ENCODE measurements at regions not wholly inside any gene's neighbourhood (a gene's known extent, or its start where the extent isn't known, plus 50 kb on each side); places are given as distances from the start of the nearest gene placed in this dataset.
"Not testable (repeated sequence)": the region's sequence is repeated elsewhere in the genome, so short reads cannot be mapped to it uniquely, and the experiment has no call there.

DNA sequence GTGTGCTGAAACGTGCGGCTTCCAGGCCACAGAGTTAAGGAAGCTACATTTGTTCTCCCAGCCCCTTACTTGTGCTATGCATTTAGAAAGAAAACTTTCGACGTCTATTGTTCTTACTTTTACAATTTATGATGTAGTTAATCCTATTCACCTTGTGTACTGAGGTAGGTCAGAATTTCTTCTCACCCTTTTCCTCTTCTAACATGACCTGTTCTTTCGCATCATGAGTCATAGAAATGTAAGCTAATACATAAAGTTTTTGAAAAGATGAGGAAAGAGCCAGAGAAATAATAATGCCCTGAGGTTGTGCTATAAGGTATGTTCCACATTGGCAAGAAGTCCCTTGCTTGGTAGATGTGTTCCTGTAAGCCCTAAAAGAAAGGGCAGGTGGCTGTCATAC is 298.3 kb downstream of the TRIML1 start:
- no peak for DNase-seq

DNA sequence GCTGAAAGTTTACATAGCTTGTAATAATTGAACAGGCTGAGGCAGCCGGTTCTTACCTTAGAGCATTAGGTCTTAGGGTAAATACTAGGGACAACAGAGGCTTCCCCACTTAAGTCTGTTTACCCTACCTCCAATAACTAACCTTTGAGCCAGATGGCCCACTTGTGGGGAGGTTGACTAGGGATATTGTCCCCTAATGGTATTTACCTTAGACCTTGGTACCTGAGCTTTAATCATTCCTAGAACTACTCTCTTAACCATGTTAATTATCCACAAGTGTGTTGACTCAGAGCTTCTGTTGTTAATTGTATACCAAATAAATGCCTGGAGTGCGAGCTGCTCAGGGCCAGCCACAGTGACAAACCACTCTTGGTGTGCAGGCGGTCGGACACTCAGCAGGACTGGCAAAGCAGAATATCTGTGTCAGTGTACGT is 299.2 kb downstream of the TRIML1 start:
- DNase-seq, result not testable (repeated sequence)

DNA sequence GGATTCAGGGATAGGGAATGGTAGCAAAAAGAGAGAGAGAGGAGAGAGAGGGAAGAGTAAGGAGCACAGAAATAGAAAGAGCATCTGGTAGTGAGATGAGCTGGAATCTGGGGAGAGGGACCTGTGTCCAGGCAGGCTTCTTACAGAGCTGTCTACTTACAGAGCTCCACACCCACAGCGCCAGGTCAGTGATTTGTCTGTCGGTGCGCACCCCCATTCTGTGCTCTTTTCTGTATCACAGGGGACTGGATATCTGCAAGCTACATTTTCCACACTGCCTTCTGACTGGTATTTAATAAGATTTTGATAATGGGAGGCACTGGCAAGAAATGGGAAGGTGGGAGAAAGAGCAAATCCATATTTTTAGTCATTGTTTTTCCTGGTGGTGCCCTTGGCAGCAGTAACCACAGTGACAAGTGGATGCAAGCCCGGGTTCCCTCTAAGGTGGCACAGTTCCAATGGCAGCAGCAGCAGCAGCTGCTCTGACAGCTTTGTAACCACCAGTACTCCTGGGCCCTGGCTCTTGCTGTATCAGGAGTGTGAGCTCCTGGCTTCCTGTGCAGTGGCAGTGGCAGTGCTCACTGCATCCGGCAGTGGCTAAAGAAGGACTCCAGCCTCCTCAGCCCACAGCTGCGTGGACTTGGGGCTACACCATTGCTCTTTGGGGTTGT is 300.5 kb downstream of the TRIML1 start:
- DNase-seq, result no peak

DNA sequence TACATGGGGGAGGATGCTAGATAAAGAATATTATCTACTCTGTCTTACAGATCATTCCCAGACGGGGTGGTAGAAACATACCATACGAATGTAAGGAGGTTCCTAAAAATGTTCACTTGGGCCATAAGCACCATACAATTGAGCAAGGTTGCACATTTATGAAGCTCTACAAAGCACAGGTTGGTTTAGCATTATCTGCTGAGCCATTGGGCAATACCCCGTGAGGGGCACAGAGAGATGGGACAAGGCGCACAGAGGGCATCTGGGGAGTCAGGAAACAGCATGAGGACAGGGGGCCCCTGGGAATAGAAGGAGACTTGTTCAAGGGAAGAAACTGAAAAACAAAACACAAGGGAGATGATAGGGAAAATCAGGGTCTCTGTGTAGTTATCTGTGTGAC is 305.3 kb downstream of the TRIML1 start:
- no peak for DNase-seq

DNA sequence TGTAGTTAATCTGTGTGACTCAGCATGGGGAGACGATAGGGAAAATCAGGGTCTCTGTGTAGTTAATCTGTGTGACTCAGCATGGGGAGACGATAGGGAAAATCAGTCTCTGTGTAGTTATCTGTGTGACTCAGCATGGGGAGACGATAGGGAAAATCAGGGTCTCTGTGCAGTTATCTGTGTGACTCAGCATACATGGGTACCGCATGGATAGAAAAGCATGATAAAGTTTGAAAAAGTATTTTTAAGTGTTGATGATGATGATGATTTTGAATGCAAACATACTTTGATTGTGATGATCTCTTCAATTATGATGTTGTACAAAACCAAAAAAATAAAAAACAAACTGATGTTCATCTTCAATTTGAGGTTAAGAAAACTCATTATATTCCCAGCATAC is 309.8 kb downstream of the TRIML1 start:
- DNase-seq, result peak; percentile 45

DNA sequence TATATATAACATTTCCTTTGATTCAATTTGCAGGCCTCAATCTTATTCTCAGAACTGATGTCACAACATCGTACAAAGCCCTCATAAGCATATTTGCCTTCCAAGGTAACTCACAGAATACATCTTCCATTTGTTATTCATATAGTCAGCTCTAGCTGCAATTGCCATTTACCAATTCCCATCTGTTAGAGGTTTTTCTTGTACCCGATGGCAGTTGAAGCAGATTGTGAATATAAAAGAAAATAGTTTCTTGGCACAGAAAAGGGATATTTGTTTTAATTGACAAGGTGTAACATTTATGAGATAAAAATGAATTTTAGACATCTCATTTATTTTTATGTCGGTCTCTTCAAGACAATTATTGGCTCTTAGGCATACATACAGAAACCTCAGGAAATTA is 311.3 kb downstream of the TRIML1 start:
- DNase-seq, result no peak

DNA sequence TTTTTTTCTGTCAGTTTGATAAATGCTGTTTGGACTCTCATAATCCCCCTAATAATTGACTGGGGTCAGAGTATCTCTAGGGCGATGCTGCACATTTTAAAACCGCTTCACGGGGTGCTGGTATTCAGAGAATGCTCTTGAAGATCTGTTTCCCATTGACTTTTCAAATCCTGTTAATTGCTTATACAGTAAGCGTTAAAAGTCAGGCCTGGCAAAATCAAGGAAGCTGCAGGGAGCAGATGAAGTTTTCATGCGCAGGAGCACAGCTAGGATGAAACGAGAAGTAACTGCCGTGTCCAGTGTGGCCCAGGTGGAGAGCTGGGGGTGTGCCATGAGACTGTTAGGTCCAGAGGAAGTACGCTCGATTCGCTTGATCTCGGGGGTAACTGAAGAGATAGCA is 312.9 kb downstream of the TRIML1 start:
- no peak for DNase-seq

DNA sequence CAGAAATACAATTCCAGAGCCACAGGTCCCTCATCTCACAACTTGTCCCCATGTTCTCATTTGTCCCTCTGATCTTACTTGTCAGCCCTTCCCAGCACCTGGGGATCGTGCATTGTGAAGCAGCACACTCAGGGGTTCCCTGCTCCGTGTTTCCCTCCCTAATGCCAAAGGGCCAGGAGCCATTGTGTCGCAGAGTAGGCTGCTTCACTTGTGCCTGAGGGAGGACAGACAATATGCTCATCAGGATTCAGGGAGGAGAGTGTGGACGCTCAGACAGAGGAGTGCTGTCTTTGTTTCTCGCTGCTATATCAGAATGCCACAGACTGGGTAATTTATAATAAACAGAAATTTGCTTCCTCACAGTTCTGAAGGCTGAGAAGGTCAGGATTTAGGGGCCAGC is 315.3 kb downstream of the TRIML1 start:
- no peak for DNase-seq

DNA sequence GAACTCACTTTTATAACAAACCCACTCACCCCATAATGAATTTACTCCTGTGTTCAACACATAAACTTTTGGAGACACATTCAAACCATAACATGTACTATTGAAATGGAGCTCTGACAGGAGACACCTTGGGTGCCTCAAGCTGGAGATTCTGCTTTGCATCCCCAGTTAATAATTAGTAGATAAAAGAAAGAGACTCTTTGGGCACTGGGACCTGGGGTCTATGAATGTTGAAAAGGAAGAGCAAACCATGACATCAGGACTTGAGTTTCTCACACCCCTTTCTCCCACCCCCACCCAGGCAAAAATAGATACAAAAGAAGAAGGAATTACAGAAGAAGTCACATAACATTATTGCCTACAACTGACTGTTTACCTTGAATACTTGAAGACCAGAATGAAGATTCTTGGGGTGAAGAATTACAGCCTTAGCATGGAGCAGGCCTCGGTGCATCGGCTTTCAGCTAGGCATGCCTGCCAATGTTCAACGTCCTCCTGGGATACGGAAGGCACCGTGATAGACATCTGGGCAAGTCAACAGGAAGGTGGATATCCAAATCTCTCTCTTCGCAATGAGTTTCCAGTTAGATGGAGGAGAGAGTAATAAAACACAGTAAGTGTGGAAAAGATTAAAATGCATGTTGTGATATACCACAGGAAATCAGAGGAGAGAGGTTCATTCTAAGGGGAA is 316.0 kb downstream of the TRIML1 start:
- no peak for DNase-seq

DNA sequence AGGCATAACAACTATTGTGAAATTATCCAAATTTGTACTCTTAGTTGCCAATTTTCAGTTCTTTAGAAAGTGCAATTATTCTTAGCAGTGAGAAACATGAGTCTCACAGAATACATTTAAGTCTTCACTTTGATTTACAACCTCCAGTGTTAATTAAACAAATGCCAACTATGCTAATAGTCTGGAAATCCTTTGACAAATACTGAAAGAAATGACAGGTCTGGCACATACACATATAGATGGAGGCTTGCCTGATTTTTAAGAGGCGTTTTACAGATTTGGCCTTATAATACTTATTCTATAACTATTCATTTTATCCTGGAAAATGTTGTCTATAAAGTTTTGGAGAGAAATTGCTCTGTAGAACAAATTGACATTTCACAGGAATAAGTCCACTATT is 320.1 kb downstream of the TRIML1 start:
- DNase-seq, result no peak

DNA sequence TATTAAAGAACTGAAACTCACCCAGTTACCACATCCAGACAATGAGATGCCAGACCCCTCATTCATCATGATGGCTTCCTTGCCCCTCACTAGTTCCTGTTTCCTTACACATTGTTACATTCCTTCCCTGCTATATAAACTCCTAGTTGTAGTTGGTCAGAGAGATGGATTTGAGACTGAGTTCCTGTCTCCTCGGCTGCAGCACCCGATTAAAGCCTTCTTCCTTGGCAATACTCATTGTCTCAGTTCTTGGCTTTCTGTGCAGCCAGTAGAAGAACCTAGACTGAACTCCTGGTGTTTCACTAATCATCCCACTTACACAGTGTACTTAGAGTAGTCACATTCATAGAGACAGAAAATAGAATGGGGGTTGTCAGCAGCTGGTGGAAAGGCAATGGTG is 324.7 kb downstream of the TRIML1 start:
- no peak for DNase-seq

DNA sequence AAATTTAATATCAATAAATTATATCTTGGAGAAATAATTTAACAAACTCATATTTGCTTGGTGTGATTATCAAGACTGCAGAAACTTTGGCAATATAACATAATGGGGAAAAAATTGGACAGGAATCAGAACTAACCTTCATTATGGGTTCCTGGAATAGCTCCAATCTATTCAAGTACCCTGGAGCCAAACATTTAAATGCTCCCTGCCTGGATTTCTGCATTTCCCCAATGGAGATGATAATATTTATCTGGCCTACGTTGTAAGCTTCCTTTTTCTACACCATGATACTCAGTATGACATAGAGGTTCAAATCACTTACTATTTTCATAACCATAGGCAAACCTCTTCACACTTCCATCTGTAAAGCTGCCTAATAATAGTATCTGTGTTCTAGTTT is 326.8 kb downstream of the TRIML1 start:
- no peak for DNase-seq

DNA sequence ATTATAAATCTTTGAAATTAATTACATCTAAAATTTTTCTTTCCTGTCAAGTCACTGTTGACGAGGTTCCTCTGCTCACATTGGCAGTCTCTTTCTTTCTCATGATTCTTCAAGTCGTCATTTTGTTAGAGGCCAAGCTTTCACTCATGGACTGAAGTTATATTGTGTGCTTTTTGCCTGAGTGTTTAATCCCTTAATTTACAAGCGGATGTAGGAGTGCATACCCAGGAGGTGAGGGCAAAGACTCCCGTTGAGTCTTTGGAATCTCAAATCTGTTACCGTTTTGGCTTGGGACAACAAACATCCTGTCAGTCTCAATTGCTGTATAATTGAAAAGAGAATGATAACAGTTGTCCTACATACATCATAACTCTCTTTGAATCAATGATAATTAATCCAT is 345.0 kb downstream of the TRIML1 start:
- DNase-seq, result no peak

DNA sequence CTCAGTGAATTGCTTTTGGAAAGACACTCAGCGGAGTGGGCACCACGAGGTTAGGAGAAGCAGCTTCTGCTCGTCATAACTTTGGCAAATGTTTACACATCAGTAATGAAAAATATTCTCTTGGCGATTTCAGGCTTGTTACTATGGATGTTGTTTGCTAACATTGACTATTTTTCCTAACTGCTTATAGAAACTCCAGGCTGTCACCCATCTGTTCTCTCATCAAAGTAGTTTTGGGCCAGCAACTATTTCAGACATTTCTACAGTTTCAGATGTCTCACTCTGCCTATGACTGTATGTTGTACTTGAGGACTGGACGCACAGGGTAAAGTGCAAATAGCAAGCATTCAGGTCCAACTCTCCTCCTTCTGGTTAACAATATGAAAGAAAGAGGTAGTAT is 346.7 kb downstream of the TRIML1 start:
- DNase-seq, result no peak

DNA sequence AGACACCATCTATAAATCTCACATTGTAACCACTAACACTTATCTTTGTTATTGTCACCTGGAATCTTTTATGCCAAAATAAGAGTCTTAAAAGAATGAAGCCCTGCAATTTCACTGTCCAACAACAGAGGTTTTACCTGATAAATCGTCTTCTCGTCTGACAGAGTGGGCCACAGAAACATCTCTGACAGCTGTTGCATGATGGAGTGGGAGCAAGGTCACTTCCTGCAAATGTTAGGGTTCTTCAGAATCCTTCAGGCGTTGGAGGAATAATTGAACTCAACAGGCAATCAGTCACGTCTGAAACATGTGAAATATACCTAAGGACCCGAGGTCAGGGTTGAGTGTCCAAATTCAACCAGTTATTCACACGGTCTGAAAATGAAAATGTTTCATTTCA is 353.6 kb downstream of the TRIML1 start:
- DNase-seq, result peak; percentile 25

DNA sequence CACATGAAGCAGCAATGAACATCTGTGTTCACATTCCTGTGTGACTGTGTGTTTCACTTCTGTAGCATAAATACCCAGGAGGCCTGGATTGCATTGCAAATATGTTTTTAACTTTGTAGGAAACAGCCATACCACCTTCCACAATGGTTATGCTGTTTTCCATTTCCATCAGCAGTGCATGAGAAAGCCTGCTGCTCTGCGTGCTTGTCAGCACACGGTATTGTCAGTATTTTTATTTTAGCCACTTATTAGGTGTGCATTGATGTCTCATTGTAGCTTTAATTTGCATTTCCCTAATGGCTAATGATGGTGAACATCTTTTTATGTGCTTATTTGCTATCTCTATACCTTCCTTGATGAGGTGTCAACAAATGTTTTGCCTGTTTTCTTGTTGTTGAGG is 355.9 kb downstream of the TRIML1 start:
- no peak for DNase-seq

DNA sequence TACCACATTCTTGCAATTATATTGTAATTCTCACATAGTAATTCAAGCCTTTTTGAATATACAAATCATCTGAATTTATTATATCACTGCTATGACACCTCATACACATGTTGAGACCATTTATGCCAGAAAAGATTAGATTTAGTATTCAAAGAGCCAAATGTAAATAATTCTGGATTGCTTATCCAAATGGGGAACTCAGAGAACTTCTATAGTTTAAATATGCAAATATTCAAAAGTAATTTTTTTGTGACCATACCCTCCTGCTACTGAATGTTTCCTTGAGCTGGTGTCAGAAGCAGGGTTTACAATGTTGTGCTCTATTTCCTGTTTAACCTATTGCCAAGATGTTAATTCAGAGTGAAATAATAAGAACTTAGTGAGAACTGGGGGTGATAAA is 372.2 kb downstream of the TRIML1 start:
- DNase-seq, result no peak

DNA sequence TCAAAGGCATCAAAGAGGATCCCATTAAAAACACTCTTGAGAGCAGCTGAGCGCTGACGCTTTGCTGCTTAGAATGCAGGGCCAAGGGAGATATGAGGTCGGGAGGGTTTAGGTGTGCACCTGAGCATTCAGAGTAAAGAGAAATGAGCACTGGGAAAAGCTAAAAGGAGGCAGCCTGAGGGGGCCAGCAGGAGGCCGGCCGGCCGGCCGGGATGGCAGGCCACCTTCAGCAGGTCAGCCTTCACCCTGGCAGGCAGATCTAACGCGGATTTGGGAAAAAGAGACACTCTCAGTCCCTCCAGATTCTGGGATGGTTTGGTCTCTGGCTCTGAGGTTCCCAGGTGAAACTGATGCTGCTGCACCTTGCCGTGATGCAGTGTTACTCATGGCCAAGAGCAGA is 393.5 kb downstream of the TRIML1 start:
- no peak for DNase-seq

DNA sequence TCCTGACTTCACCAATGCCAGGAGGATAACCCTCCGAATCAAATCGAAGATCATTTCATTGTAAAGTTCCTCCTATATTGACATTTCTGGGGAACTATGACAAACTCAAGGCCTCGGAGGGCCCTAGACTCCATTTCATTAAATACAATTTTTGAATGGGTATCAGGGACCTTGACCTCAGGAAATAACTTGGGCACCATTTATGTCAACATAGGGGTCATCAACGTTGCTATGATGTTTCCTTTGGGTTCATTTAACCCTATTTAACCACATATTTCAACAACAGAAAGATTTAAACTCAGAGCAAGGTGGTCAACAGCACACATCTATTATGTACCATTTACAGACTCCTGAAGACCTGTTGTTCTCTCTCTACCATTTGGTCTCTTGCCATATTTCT is 395.1 kb downstream of the TRIML1 start:
- DNase-seq, result no peak

DNA sequence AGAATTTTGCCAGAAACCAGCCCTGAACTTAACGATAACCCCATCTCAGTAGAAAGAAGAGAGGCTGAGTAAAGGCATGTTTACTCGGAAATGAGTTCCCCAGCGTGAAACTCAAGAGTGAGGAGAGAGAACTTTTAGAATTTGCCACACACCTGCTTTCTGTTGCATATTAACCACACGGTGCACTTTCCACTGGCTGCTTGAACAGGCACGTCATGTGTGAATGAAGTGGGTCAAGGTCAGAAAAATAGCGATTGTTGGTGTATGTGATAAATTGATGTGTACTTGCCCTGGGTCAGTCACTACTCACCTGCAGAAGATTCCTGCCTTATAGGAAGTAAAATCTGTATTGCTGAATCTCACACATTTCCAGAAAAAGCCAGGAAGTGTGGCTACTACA is 395.7 kb downstream of the TRIML1 start:
- DNase-seq, result no peak

DNA sequence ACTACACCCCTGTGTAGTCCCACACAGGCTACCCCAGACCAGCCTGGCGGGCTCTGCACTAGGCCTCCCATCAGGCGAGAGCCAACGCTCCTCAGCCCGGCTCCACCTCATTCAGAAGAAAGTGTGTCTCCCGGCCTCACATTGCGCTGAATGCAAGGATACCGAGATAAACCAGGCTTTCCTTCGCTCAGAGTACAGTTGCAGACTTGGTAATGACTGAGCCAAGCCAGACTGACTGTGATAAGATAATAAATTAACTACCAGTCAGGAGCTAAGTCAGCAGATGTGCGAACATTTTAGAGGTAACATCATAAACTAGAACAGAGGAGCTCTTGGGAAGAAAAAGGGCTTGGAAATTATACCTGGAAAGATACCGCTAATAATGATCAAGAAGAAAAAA is 397.6 kb downstream of the TRIML1 start:
- no peak for DNase-seq

DNA sequence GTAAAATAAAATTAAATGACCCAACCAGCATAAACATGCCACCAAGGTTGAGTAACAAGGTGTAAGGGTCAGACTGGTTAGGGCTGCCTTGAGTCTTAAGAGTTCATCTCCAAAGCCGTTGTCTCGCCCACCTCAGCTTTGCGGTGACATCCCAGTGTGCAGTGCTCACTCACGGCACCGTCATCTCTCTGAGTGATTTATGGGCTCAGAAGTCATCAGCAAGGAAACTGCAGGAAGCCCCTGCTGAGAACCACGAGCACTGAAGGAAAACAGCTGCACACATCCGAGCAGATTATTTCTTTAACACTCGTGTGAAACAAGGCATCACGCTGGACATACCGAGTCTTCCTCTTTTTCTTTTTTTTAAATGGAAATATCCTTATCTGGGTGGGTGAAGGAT is 411.1 kb downstream of the TRIML1 start:
- DNase-seq, result peak; percentile 66

DNA sequence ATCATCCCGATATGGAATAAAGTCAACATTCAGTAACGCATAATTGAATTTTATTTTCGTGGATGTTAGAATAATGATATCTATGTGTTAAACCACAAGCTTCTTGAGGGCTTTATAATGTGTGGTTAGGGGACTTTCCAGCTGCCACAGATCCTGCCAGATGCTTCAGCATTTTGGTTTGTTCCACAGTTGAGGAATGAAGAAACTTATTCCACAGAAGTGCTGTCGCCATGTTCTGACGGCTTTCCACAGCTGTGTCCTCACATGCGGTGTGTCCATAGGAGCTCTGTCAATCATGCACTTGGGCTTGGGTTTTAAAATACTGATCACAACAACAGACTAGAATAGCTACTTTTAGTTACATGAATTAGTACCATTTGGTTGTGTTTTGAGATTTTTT is 411.9 kb downstream of the TRIML1 start:
- DNase-seq, result peak; percentile 72

DNA sequence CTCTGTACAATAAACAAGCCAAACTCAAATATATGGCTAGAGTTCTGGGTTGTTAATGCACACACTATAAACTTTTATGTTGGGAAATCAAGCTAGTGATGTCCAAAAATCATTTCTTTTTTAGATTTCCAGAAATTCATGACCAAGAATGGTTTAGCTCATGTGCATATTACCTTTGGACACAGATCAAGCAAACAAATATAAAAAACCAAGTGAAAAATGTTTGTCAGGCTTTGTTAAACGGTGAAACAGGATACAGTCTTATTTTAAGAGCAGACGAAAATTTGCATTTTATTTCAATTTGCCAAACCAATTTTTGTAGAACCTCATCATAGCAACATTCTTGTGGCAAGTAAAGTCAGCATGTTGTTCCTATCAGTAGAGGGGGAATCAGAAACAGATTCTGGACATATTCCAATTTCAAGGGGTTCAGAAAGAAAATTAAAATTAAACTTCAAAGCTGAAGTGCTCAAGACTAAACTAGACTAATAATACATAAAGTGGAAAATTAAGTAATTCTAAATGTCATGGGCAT is 413.6 kb downstream of the TRIML1 start:
- DNase-seq, result peak; percentile 38

DNA sequence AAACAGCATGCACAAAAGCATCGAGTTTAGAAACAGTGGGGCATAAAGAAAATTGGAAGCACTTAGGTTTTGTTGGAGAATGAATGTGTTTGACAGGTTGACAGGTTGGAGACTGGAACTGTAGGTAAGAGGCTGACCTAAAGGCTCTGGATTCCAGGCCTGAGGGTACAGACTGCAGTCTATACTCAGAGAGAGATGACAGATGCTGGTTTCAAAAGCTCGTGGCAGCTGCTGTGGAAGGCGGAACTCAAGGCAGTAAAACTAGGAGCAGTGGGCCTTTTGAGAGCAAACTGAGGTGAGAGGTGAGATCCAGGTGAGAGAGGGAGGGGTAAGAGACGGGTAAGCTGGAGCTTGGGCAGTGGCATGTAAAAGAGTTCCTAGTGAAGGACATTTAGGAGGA is 415.2 kb downstream of the TRIML1 start:
- no peak for DNase-seq
